HUES6 (cell line): ENCODE measurements at regions not wholly inside any gene's neighbourhood (a gene's known extent, or its start where the extent isn't known, plus 50 kb on each side); places are given as distances from the start of the nearest gene placed in this dataset.
A peak's percentile ranks its signal among the peaks of the same experiment; 100 is the strongest.
"Not testable (repeated sequence)": the region's sequence is repeated elsewhere in the genome, so short reads cannot be mapped to it uniquely, and the experiment has no call there.

Experiments used
- H3K27ac ChIP-seq: 2 replicates; pipeline ENCODE4 v1.7.0; 2013; ENCODE audit warnings: low read depth, mild to moderate bottlenecking, low read length, inconsistent platforms
- H3K27me3 ChIP-seq: 2 replicates; pipeline ENCODE4 v1.6.1; 2013; ENCODE audit warnings: low read length; ENCODE audit not compliant: control insufficient read depth, insufficient read depth
- H3K36me3 ChIP-seq: 2 replicates; pipeline ENCODE4 v1.6.1; 2013; ENCODE audit warnings: low read length; ENCODE audit not compliant: control insufficient read depth, insufficient read depth
- H3K4me1 ChIP-seq: 2 replicates; pipeline ENCODE4 v1.6.1; 2013; ENCODE audit warnings: low read length; ENCODE audit not compliant: control insufficient read depth, insufficient read depth
- H3K4me3 ChIP-seq: 2 replicates; pipeline ENCODE4 v1.5.1; 2013; ENCODE audit warnings: low read depth, low read length
- H3K9ac ChIP-seq: one replicate; pipeline ENCODE4 v1.6.1; 2013; ENCODE audit warnings: mild to moderate bottlenecking, low read length
- H3K9me3 ChIP-seq: 2 replicates; pipeline ENCODE4 v1.6.1; 2013; ENCODE audit warnings: low read depth, low read length; ENCODE audit not compliant: control insufficient read depth, insufficient read depth

GRCh38 chr7:148486937-148487336 lies 103.6 kb upstream of the C7orf33 start:
- no peak overlapping the region for H3K9ac ChIP-seq
- no peak overlapping the region for H3K4me3 ChIP-seq
- no peaks in the 10 kb centered on the region for H3K27me3 ChIP-seq
- H3K36me3 ChIP-seq = no peaks in the 10 kb centered on the region
- no peaks in the 10 kb centered on the region for H3K4me1 ChIP-seq
- no peaks in the 10 kb centered on the region for H3K9me3 ChIP-seq
- no peak overlapping the region for H3K27ac ChIP-seq

GRCh38 chr7:148487912-148488311 lies 102.7 kb upstream of the C7orf33 start:
- Histone ChIP-seq H3K4me1 (no peaks in the 10 kb centered on the region), H3K9ac (no peak overlapping the region), H3K36me3 (no peaks in the 10 kb centered on the region), H3K27me3 (no peaks in the 10 kb centered on the region), H3K4me3 (no peak overlapping the region), H3K27ac (no peak overlapping the region), H3K9me3 (peaks cover 7% of the 10 kb centered on the region)

GRCh38 chr7:148489678-148490077 lies 100.9 kb upstream of the C7orf33 start:
- Histone ChIP-seq H3K36me3 (no peaks in the 10 kb centered on the region), H3K4me1 (no peaks in the 10 kb centered on the region), H3K27me3 (no peaks in the 10 kb centered on the region), H3K9ac (no peak overlapping the region), H3K27ac (no peak overlapping the region), H3K4me3 (no peak overlapping the region), H3K9me3 (peaks cover 7% of the 10 kb centered on the region)

GRCh38 chr7:148492157-148492860 lies 98.3 kb upstream of the C7orf33 start:
- Histone ChIP-seq H3K4me3 (no peak overlapping the region), H3K9ac (no peak overlapping the region), H3K27me3 (no peaks in the 10 kb centered on the region), H3K36me3 (no peaks in the 10 kb centered on the region), H3K27ac (no peak overlapping the region), H3K4me1 (no peaks in the 10 kb centered on the region), H3K9me3 (peaks cover 7% of the 10 kb centered on the region)

GRCh38 chr7:148495605-148496004 lies 95.0 kb upstream of the C7orf33 start:
- Histone ChIP-seq H3K4me1 (no peaks in the 10 kb centered on the region), H3K36me3 (no peaks in the 10 kb centered on the region), H3K4me3 (no peak overlapping the region), H3K27ac (no peak overlapping the region), H3K9me3 (peaks cover 7% of the 10 kb centered on the region), H3K27me3 (no peaks in the 10 kb centered on the region), H3K9ac (no peak overlapping the region)

- peak overlapping the region; percentile 70 for H3K9ac ChIP-seq
- H3K4me3 ChIP-seq = no peak overlapping the region
- peak overlapping the region; percentile 22; the same call in 1 of the 2 replicates for H3K27ac ChIP-seq
- H3K4me1 ChIP-seq = peaks cover 31% of the 10 kb centered on the region
- H3K9me3 ChIP-seq = no peaks in the 10 kb centered on the region
- H3K36me3 ChIP-seq = no peaks in the 10 kb centered on the region
- H3K27me3 ChIP-seq = no peaks in the 10 kb centered on the region
These were observed 89.6 kb upstream of the C7orf33 start for GRCh38 chr7:148500978-148501377.

GRCh38 chr7:148503900-148504487 lies 86.6 kb upstream of the C7orf33 start:
- no peaks in the 10 kb centered on the region for H3K36me3 ChIP-seq
- no peak overlapping the region for H3K9ac ChIP-seq
- H3K4me1 ChIP-seq = peaks cover 31% of the 10 kb centered on the region
- no peaks in the 10 kb centered on the region for H3K27me3 ChIP-seq
- H3K9me3 ChIP-seq = no peaks in the 10 kb centered on the region
- no peak overlapping the region for H3K27ac ChIP-seq
- H3K4me3 ChIP-seq = no peak overlapping the region

GRCh38 chr7:148505645-148506375 lies 84.8 kb upstream of the C7orf33 start:
- Histone ChIP-seq H3K9me3 (no peaks in the 10 kb centered on the region), H3K4me3 (no peak overlapping the region), H3K4me1 (peaks cover 30% of the 10 kb centered on the region), H3K27me3 (no peaks in the 10 kb centered on the region), H3K27ac (no peak overlapping the region), H3K9ac (no peak overlapping the region), H3K36me3 (no peaks in the 10 kb centered on the region)

- H3K9ac ChIP-seq, H3K27ac ChIP-seq, H3K4me3 ChIP-seq, H3K27me3 ChIP-seq, H3K36me3 ChIP-seq, H3K9me3 ChIP-seq: not testable (repeated sequence)
- peaks cover 17% of the 10 kb centered on the region for H3K4me1 ChIP-seq
These were observed 83.4 kb upstream of the C7orf33 start for GRCh38 chr7:148507064-148507573.

GRCh38 chr7:148507787-148508186 lies 82.8 kb upstream of the C7orf33 start:
- Histone ChIP-seq H3K9ac (no peak overlapping the region), H3K4me1 (peaks cover 10% of the 10 kb centered on the region), H3K4me3 (no peak overlapping the region), H3K36me3 (no peaks in the 10 kb centered on the region), H3K9me3 (no peaks in the 10 kb centered on the region), H3K27ac (no peak overlapping the region), H3K27me3 (no peaks in the 10 kb centered on the region)

GRCh38 chr7:148514236-148514635 lies 76.3 kb upstream of the C7orf33 start:
- Histone ChIP-seq H3K27me3 (no peaks in the 10 kb centered on the region), H3K27ac (no peak overlapping the region), H3K9me3 (peaks cover 10% of the 10 kb centered on the region), H3K4me3 (no peak overlapping the region), H3K9ac (no peak overlapping the region), H3K4me1 (no peaks in the 10 kb centered on the region), H3K36me3 (no peaks in the 10 kb centered on the region)
